Loucy (cell line): ENCODE measurements at regions not wholly inside any gene's neighbourhood (a gene's known extent, or its start where the extent isn't known, plus 50 kb on each side); places are given as distances from the start of the nearest gene placed in this dataset.

Experiments used
- H2AFZ ChIP-seq: fragments of 200-600 bp; sonication (generic); 2 replicates; pipeline ENCODE4 v1.6.0; 2016; ENCODE audit warnings: antibody characterized with exemption, mild to moderate bottlenecking, low read length, moderate library complexity
- H3F3A ChIP-seq: fragments of 200-600 bp; 2 replicates; pipeline ENCODE4 v1.6.0; 2016; ENCODE audit warnings: antibody characterized with exemption, low read depth, mild to moderate bottlenecking
- H3K27me3 ChIP-seq: fragments of 200-600 bp; sonication (generic); 2 replicates; pipeline ENCODE4 v1.6.1; 2014; ENCODE audit warnings: low read length, mild to moderate bottlenecking; ENCODE audit not compliant: insufficient read depth, poor library complexity, severe bottlenecking
- H3K36me3 ChIP-seq: fragments of 200-600 bp; sonication (generic); 2 replicates; pipeline ENCODE4 v1.6.1; 2016; ENCODE audit warnings: low read length; ENCODE audit not compliant: insufficient read depth
- H3K4me1 ChIP-seq: fragments of 200-600 bp; sonication (generic); 2 replicates; pipeline ENCODE4 v1.5.1; 2014; ENCODE audit warnings: low read length, mild to moderate bottlenecking; ENCODE audit not compliant: insufficient read depth, poor library complexity, severe bottlenecking
- H3K4me2 ChIP-seq: fragments of 200-600 bp; sonication (generic); 2 replicates; pipeline ENCODE4 v1.6.0; 2014; ENCODE audit warnings: antibody characterized with exemption, low read length, low read depth, mild to moderate bottlenecking; ENCODE audit not compliant: poor library complexity, severe bottlenecking
- H3K4me3 ChIP-seq: fragments of 200-600 bp; sonication (generic); 2 replicates; pipeline ENCODE4 v1.5.1; 2014; ENCODE audit warnings: low read length, mild to moderate bottlenecking, mixed read lengths; ENCODE audit not compliant: poor library complexity, severe bottlenecking
- H3K79me2 ChIP-seq: fragments of 200-600 bp; sonication (generic); 2 replicates; pipeline ENCODE4 v1.6.1; 2014; ENCODE audit warnings: low read length; ENCODE audit not compliant: insufficient read depth
- H3K9ac ChIP-seq: fragments of 200-600 bp; sonication (generic); 2 replicates; pipeline ENCODE4 v1.6.0; 2014; ENCODE audit warnings: mild to moderate bottlenecking, low read depth, low read length, moderate library complexity; ENCODE audit not compliant: poor library complexity, severe bottlenecking
- H3K9me2 ChIP-seq: fragments of 200-600 bp; sonication (generic); replicated peaks from 2 replicates; pipeline ENCODE4 v1.6.1; 2016; ENCODE audit warnings: low read depth, low read length, mixed read lengths
- H3K9me3 ChIP-seq: fragments of 200-600 bp; sonication (generic); 2 replicates; pipeline ENCODE4 v1.6.1; 2014; ENCODE audit warnings: mild to moderate bottlenecking, antibody characterized with exemption, low read length, low read depth; ENCODE audit not compliant: insufficient read depth
- H4K20me1 ChIP-seq: fragments of 200-600 bp; sonication (generic); 2 replicates; pipeline ENCODE4 v1.6.0; 2014; ENCODE audit warnings: antibody characterized with exemption, low read length, mild to moderate bottlenecking; ENCODE audit not compliant: insufficient read depth, poor library complexity, severe bottlenecking
- CTCF ChIP-seq: fragments of 200-600 bp; sonication (generic); conservative IDR thresholded peaks from 2 replicates; pipeline ENCODE4 v1.5.1; 2014; ENCODE audit warnings: mild to moderate bottlenecking, antibody characterized with exemption, low read length
- EZH2phosphoT487 ChIP-seq: fragments of 200-600 bp; IDR thresholded peaks from 2 replicates; pipeline ENCODE4 v1.6.1; 2018; ENCODE audit warnings: antibody characterized with exemption, mild to moderate bottlenecking, moderate library complexity, borderline replicate concordance

GRCh38 chr3:117450026-117450425 lies 740.4 kb downstream of the TUSC7 start:
- no peaks in the 10 kb centered on the region for H3K79me2 ChIP-seq
- H4K20me1 ChIP-seq = no peaks in the 10 kb centered on the region
- no peak overlapping the region for H3K4me3 ChIP-seq
- no peak overlapping the region for H3K4me2 ChIP-seq
- H3K27me3 ChIP-seq = no peaks in the 10 kb centered on the region
- no peaks in the 10 kb centered on the region for H3K9me2 ChIP-seq
- H3K36me3 ChIP-seq = no peaks in the 10 kb centered on the region
- no peaks in the 10 kb centered on the region for H3K4me1 ChIP-seq
- no peak overlapping the region for H2AFZ ChIP-seq
- no peak overlapping the region for H3K9ac ChIP-seq
- TF ChIP-seq EZH2phosphoT487 = no peak
- TF ChIP-seq CTCF = no peak
- H3F3A ChIP-seq = no peaks in the 10 kb centered on the region
- no peaks in the 10 kb centered on the region for H3K9me3 ChIP-seq

DNA sequence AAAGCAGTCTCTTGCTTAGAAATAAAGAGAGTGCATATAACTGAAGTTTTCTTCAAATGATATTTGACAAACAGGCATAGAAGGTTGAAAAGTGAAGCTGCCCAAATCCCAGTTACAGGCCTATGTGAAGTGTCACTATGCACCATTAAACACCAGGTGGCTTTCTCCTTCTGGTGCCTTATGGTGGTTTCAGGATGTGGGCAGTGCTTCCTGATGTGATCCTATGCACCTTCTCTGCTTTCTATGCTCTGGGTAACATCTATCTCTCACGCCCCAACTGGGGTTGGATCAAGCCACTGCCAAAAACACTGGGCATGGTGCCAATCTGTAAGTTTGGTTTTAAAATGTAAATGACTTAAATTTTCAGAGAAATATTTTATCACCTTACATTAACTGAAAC lies 744.7 kb downstream of the TUSC7 start:
- H4K20me1 ChIP-seq = no peaks in the 10 kb centered on the region
- no peaks in the 10 kb centered on the region for H3K36me3 ChIP-seq
- H3K4me1 ChIP-seq = no peaks in the 10 kb centered on the region
- no peak overlapping the region for H2AFZ ChIP-seq
- H3K4me3 ChIP-seq = no peak overlapping the region
- no peaks in the 10 kb centered on the region for H3K79me2 ChIP-seq
- no peaks in the 10 kb centered on the region for H3K27me3 ChIP-seq
- H3K9ac ChIP-seq = no peak overlapping the region
- no peaks in the 10 kb centered on the region for H3K9me3 ChIP-seq
- H3F3A ChIP-seq = no peaks in the 10 kb centered on the region
- H3K9me2 ChIP-seq = no peaks in the 10 kb centered on the region
- TF ChIP-seq EZH2phosphoT487 = no peak
- no peak for TF ChIP-seq CTCF
- H3K4me2 ChIP-seq = no peak overlapping the region

GRCh38 chr3:117454908-117455307 lies 745.3 kb downstream of the TUSC7 start:
- no peak for TF ChIP-seq EZH2phosphoT487
- TF ChIP-seq CTCF = no peak
- H3K79me2 ChIP-seq = no peaks in the 10 kb centered on the region
- H3K4me2 ChIP-seq = no peak overlapping the region

More at GRCh38 chr3:117454908-117455307, 745.3 kb downstream of the TUSC7 start:
- no peaks in the 10 kb centered on the region for H4K20me1 ChIP-seq
- no peaks in the 10 kb centered on the region for H3K9me3 ChIP-seq
- H3K36me3 ChIP-seq = no peaks in the 10 kb centered on the region
- no peak overlapping the region for H3K9ac ChIP-seq
- no peak overlapping the region for H3K4me3 ChIP-seq
- no peak overlapping the region for H2AFZ ChIP-seq
- H3K9me2 ChIP-seq = no peaks in the 10 kb centered on the region
- no peaks in the 10 kb centered on the region for H3F3A ChIP-seq
- H3K27me3 ChIP-seq = no peaks in the 10 kb centered on the region
- no peaks in the 10 kb centered on the region for H3K4me1 ChIP-seq
